Upper lobe of left lung (tissue), 4 donors: ENCODE measurements at regions not wholly inside any gene's neighbourhood (a gene's known extent, or its start where the extent isn't known, plus 50 kb on each side); places are given as distances from the start of the nearest gene placed in this dataset.

Source experiments
- CTCF ChIP-seq, 6 experiments: fragments of 450-650 bp in 4 of 6; fragments of 200-600 bp in 2 of 6; sonication (generic) in 2 of 6; IDR thresholded peaks; one replicate each; pipeline ENCODE4 v1.5.1; 2016 to 2019; ENCODE audit warnings: antibody characterized with exemption in 6 of 6
- POLR2A ChIP-seq, 4 donors: fragments of 450-650 bp; IDR thresholded peaks; one replicate each; pipeline ENCODE4 v1.5.1; 2016 to 2017; ENCODE audit warnings: antibody characterized with exemption in 4 of 4, mild to moderate bottlenecking in 2 of 4
- POLR2AphosphoS5 ChIP-seq, 2 donors: sonication (generic); formaldehyde crosslinking; IDR thresholded peaks; one replicate each; pipeline ENCODE4 v1.5.1; 2017; ENCODE audit warnings: antibody characterized with exemption in 2 of 2

- TF ChIP-seq POLR2A (IDR thresholded peaks at IDR 0.05), result no peak
- no peak for TF ChIP-seq CTCF (IDR thresholded peaks at IDR 0.05)
- no peak for TF ChIP-seq POLR2AphosphoS5 (IDR thresholded peaks at IDR 0.05)
Observed at GRCh38 chr10:22852712-22853353, 75.0 kb upstream of the ARMC3 start.
